ENCODE measurements at regions not wholly inside any gene's neighbourhood (a gene's known extent, or its start where the extent isn't known, plus 50 kb on each side); places are given as distances from the start of the nearest gene placed in this dataset.

DNA sequence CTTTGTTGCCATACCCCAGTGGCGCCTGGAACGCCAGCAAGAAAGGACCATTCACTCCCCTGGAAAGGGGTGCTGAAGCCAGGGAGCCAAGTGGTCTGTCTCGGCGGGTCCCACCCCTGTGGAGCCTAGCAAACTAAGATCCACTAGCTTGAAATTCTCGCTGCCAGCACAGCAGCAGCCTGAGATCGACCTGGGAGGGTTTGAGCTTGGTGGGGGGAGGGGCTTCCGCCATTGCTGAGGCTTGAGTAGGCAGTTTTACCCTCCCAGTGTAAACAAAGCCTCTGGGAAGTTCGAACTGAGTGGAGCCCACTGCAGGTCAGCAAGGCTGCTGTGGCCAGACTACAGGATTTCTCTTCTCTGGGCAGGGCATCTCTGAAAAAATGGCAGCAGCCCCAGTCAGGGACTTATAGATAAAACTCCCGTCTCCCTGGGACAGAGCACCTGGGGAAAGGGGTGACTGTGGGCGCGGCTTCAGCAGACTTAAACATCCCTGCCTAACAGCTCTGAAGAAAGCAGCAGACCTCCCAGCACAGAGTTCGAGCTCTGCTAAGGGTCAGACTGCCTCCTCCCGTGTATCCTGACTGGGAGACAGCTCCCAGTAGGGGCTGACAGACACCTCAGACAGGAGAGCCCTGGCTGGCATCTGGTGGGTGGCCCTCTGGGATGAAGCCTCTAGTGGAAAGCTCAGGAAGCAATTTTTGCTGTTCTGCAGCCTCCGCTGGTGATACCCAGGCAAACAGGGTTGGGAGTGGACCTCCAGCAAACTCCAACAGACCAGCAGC is 281.1 kb upstream of the SP4 start:
- no peak for DNase-seq (ENCODE audit: low spot score)

GRCh38 chr7:21149809-21150208 is 278.1 kb upstream of the SP4 start:
- DNase-seq (ENCODE audit: low spot score) = no peak

DNA sequence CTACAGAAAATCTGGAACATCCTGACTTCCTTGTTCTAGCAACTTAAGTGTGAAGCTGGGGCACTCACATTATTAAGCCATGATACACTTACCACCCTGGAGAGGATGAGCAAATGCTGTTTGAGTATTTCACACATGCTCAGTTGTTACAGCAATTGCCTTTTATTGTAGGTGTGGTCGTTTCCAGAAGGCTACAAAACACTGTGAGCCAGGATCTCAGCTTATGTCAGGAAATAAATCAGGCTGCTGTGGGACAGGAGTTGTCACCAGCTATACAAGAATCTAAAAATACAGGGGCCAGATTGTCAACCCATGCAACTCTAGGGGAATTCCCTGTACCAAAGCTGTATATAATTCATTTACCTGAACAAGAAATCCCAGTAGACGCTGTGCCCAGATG is 273.3 kb upstream of the SP4 start:
- no peak for DNase-seq (ENCODE audit: low spot score)

- no peak for DNase-seq (ENCODE audit: low spot score)
Observed at GRCh38 chr7:21159506-21159905, 268.4 kb upstream of the SP4 start.

- DNase-seq (ENCODE audit: low spot score) = no peak
Observed at GRCh38 chr7:21160401-21160800, 267.5 kb upstream of the SP4 start.

GRCh38 chr7:21167942-21168341 is 259.9 kb upstream of the SP4 start:
- DNase-seq (ENCODE audit: low spot score) = no peak

- no peak for DNase-seq (ENCODE audit: low spot score)
Observed at GRCh38 chr7:21169667-21170580, 258.0 kb upstream of the SP4 start.

GRCh38 chr7:21172800-21173199 is 255.1 kb upstream of the SP4 start:
- DNase-seq (ENCODE audit: low spot score) = no peak

DNA sequence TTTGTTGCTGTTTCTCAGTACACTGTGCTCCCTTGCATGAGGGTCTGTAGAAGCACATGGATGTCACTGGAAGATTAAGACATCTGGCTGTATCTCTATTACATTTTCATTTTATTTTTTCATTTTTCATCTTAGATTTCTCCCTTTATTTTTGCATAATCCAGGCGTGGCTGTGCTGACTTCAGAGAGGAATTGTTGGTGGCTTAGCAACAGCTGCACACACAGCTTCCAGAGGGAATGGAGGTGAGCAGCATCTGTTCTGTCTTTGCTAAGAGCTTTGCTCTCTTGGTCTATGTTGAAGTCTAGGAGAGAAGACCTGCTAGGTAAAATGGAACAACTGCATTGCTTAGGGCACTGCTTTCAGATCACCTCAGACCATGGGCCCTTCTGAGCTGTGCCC is 254.4 kb upstream of the SP4 start:
- DNase-seq (ENCODE audit: low spot score) = no peak

- no peak for DNase-seq (ENCODE audit: low spot score)
Observed at GRCh38 chr7:21175714-21176113, 252.2 kb upstream of the SP4 start.

DNA sequence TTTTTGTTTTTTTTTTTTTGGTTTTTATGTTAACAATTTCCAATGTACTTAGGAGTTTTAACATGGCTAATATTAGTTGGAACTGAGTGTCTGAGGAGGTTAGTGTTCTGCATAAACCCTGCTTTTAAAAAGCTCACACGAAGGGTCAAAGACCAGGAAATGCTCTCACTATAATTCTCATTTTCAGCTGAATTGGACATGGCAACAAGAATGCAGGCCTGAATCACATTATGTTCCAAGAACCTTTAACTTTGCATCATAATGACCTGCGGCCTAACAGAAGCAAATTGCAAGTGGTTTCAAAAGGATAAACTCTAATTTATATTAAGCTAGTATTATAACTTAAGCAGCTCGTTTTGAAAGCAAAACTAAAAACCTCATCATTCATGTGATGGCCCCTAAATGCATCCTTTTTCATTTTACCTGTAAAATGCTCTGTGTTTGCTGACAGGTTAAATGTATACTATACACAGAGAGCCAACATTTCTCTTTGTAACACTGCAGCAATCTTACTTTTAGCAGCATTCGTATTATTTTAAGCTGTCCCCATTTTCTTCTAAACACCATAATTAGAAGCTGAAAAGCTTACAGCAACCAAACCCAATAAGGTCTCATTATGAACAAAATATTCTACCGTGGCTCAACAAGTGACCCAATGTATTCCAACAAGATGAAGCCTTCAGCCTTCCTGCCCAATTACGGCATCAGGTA is 242.8 kb upstream of the SP4 start:
- DNase-seq (ENCODE audit: low spot score) = no peak

DNA sequence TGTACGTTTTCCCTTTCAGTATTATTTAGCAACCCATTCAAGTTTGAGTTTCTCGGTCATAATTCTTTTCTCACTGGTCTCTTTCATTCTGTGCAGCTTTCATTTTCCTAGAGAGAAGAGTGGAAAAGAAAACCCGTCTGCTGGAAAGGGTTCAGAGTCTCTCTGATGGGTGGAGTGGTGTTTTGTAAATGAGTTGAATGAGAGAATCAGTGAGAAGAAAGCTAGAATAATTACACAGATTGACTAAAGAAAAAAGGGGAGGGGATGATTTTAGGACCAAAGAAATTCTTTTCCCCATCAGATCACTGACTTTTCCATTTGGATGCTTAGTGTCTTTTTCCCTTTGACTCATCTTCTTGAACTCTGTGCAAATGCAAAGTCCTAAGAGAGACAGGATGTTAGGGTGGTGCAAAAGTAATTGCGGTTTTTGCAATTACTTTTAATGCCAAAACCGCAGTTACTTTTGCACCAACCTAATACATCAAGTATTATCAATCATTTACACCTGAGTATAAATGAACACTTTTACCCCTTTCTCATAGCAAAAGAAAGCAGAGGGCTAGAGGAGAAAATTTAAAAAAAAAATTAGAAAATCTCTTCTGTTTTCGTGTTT is 242.1 kb upstream of the SP4 start:
- no peak for DNase-seq (ENCODE audit: low spot score)

GRCh38 chr7:21191321-21192073 is 236.4 kb upstream of the SP4 start:
- no peak for DNase-seq (ENCODE audit: low spot score)

- no peak for DNase-seq (ENCODE audit: low spot score)
Observed at GRCh38 chr7:21192657-21193056, 235.2 kb upstream of the SP4 start.

DNA sequence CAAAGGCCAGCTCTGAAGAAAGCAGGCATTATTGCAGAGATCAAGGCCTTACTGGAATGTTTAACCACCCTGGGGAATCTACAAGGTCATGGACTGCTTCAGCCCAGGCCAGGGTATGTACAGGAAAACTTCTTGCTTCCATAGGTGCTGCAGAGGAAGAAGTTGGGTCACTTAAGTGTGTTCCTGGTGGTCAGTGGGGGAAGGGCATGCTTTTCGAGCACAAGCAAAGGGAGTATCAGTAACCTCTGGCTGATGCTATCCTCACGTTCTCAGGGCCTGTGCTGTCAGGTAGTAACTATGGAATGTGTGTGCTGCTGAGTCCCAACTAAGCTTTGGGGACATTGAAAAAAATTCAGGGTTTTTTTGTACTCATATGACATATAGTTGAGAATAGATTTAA is 234.0 kb upstream of the SP4 start:
- no peak for DNase-seq (ENCODE audit: low spot score)

DNA sequence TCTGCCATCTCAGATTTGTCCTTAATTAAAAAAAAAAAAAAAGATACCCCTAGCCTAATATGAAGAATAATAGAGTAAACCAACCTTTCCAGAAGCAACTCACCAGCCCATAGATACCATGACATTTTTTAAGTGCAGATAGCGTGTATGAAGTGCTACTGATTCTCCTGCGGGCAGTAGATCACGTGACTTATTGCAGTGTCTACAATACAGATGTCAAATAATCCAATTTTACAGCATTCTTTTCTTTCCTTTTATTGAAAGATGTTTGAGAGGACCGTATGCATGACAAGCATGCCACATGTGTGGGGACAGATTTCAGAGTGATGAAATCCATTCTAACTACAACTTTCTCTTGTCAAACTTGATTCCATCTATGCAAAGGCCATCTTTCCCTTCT is 232.9 kb upstream of the SP4 start:
- DNase-seq (ENCODE audit: low spot score) = no peak

DNA sequence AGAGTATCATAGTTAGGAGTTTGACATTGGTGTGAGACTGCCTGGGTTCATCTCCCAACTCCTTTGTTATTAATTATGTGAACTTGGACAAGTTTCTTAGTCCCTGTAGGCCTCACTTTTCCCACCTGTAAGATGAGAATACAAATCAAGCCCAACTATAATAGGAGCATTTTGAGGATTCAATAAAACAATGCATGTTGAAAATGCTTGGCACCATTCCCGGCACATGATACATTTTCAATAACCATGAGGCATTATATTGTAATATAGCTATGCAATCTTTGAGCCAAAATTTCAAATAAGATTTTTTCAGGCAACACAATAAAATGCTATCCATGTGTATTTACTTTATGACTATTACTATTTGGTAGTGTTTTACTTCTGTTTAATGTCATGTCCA is 229.0 kb upstream of the SP4 start:
- DNase-seq (ENCODE audit: low spot score) = no peak

DNA sequence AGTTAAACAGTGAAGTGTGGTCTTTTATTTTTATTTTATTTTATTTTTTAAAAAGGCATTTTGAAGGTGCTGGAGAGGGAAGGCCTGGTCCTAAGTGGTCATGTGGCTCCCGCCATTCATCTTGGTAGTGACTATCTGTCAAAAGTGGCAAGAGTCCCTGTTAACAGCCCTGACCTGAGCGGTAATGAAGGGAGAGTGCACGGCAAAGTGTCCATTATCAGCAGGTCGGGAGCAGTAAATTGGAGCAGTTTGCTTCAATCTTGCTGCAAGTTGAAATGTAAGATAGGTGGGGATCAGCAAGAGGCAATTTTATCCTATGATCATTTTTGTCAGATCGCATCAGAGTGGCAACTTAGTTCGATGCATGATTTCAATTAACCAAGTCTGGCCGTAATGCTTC is 227.4 kb upstream of the SP4 start:
- DNase-seq (ENCODE audit: low spot score) = no peak

- no peak for DNase-seq (ENCODE audit: low spot score)
Observed at GRCh38 chr7:21214657-21215056, 213.2 kb upstream of the SP4 start.

DNA sequence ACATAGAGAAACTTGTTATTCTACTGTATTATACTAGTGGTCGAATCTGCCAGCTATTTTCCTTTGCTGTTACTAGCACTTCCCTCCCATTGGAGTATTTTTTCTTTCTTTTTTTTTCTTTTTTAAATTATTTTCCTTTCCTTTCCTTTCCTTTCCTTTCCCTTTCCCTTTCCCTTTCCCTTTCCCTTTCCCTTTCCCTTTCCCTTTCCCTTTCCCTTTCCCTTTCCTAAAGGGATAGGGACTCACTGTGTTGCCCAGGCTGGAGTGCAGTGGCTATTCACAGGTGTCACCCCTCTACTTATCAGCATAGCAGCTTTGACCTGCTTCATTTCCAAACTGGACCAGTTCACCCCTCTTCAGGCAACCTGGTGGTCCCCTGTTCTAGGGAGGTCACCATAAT is 212.6 kb upstream of the SP4 start:
- no peak for DNase-seq (ENCODE audit: low spot score)

GRCh38 chr7:21217365-21217764 is 210.5 kb upstream of the SP4 start:
- no peak for DNase-seq (ENCODE audit: low spot score)

DNA sequence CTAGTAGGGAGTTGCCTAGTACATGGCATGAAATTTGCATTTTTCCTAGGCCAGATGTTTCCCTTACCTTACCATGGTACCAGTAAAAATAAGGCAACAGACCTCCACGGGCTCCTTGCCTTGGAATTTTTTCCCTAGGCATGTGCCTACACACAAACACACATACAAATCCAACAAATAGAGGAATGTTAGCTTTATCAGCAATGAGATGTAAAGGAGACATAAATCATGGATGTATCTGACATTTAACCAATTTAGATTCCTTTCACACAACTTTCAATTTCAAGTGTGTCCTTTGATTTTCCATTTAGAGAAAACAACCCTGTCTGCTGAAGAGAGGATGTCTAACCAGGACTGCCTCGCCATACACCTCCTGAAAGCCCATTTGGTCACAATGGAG is 209.7 kb upstream of the SP4 start:
- no peak for DNase-seq (ENCODE audit: low spot score)

Measured in HuH-7.5 (cell line).